Inflammatory macrophage treated with lipopolysaccharide for 4 hours (primary cell): ENCODE measurements at regions not wholly inside any gene's neighbourhood (a gene's known extent, or its start where the extent isn't known, plus 50 kb on each side); places are given as distances from the start of the nearest gene placed in this dataset.
"Not testable (repeated sequence)": the region's sequence is repeated elsewhere in the genome, so short reads cannot be mapped to it uniquely, and the experiment has no call there.

Source experiments
- DNase-seq: peaks from one replicate; pipeline ENCODE4 v3.0.0-alpha.2; 2020

DNA sequence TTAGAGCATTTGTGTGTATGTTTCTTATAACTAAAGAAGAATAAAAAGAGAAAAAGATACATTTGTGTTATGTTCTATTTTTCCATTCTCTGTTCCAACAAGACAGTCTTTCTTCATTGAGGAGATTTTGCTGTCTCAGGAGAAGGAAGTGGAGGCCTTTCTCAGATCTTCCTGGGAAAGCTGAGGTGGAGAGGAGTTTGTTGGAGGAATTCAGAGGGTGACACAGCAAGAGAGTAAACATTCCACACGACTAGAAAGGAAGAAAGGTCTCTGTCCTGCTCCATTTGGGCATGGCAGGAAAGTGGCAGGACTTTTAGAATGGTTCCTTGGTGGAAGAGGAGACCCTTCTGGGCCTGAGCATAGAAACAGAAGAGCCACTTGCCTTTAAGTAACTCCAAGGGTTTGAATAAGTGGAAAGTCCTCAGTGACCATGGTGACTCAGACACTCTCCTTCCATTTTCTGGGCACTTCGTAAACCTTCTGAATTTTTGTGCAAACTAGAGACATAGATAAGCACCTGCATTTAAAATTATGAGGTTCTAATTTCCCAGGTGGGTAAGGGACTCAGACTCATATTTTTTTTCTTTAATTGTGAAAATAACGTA lies 52.3 kb upstream of the COL5A2 start:
- DNase-seq, result no peak

DNA sequence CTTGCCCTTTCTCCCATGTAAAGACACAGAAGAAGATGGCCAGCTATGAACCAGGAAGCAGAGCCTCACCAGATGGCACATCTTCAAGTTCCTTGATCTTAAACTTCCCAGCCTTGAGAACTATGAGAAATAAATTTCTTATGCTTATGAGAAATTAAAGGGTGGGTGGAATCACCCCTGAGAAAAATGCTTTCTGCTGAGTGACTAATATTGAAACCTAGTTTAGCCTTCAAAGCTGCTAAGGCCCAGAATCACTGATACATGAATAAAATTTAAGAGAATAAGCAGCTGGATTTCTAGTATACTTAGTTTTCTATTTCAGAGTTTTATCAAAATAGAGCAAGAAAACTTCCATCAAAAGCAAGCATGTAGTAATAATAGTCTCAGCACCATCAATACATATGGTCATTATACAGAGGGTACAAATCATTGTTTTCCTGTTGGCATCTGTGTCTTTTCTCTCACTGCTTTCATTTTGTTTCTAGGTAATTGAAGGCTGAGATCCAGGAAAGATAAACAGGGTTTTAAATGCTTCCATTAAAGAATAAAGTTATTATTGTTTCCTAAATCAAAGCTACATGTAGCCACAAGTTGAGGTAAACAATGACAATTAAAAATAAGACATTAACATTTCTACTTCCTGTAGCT lies 53.3 kb upstream of the COL5A2 start:
- no peak for DNase-seq

DNA sequence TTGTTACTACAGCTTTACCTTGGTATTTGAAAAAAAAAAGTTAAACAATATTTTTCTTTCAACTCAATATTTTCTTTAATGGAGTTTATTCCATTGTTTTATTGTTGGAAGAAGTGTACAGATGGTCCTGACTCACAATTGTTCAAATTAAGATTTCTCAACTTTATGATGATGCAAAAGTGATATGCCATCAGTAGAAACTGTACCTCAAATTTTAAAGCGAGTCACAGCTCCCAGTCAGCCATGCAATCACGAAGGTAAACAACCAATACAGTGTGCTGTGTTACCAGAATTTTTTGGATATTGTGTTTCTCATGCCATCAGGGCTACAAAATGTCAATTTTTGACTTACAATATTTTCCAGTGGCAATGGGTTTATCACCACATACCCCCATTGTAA lies 54.0 kb upstream of the COL5A2 start:
- no peak for DNase-seq

DNA sequence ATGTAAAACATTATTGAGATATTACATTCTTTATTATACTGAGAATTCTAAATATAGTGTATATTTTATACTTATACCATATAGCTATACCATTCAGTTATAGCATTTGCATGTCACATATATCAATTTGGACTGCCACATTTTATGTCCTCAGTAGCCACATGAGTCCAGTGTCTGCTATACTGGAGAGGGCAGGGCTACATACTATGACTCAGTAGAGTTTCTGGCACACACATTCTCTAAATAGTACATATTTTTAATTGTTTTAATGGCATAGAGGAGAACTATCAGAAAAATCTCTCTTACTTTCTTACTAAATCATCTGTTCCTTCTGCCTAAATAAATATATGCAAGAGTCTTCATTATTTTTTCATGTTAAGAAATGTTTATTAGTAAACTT lies 55.4 kb upstream of the COL5A2 start:
- no peak for DNase-seq

DNA sequence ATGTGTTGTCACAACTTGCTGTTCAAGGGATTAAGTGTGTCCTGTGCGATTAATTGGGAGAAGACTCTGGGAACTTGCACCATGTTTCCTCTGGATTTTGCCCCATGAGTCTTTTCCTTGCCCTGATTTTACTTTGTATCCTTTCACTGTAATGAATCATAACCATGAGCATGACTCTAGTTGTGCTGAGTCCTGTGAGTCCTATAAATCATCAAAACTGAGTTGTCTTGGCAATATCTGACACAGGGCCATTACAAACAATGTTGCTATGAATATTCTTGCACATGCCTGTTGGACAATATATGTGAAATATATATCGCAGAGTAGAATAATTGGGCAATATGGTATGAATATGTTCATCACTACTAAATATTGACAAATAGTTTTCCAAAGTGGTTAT lies 56.5 kb upstream of the COL5A2 start:
- DNase-seq, result no peak

DNA sequence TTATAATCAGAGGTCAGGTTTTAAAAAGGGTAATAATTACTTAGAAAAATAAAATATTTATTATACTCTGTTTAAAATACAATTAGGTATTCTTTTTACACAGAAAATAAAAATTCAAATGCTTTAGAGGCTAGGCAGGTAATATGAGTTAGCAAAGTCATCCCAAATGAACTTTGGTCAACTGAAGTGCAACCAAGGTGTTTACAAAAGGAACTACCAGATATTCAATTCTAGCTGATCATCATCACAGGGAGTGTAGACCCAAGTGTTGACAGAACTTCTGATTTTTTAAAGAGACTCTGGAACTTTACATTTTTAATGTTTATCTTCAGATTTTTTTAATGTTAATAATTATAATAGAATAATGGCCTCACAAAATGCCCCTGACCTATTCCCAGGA lies 59.3 kb upstream of the COL5A2 start:
- DNase-seq, result no peak

DNA sequence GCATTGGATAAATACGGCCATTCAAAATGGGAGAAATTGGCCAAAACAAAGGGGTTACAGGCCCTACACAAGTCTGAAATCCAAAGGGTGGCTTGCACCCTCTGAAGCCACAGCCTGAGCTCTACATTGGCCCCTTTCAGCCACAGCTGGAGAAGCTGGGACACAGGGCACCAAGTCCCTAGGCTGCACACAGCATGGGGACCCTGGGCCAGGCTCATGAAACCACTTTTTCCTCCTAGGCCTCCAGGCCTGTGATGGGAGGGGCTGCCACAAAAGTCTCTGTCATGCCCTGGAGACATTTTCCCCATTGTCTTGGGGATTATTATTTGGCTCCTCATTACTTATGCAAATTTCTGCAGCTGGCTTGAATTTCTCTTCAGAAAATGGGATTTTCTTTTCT lies 64.3 kb upstream of the COL5A2 start:
- not testable (repeated sequence) for DNase-seq

DNA sequence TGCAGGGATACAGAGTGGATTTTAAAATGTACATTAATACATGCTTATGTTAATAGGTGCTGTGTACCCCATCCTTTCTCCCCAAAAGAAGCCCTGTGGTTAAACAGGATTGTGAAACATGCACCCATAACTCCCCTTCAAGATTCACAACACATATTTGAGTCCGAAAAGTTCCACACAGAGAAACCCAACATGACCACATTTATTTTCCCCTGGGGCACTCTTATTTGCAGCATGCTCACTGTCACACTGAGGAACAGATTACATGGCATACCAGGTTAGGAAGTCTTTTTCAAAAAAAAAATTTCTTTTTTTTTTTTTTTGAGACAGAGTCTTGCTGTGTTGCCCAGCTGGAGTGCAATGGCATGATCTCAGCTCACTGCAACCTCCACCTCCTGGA lies 67.7 kb upstream of the COL5A2 start:
- DNase-seq, result no peak

DNA sequence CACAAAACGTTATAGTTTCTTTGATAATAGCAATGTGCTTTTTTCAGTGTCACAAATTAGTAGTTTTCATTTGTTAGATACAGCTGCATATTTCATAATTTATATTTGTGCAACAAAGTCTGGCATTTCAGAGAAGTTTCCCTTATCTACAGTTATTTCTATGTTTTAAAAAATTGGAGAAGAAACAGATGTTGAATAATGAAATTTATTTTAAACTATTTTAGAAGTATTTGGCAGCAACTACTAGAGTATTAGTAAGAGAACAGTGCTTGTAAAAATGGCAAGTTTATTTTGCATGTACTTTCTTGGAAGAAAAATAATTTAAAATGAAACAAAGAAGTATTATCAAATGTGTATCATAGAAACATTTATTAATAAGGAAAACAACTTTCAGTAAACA lies 68.6 kb upstream of the COL5A2 start:
- DNase-seq, result no peak

DNA sequence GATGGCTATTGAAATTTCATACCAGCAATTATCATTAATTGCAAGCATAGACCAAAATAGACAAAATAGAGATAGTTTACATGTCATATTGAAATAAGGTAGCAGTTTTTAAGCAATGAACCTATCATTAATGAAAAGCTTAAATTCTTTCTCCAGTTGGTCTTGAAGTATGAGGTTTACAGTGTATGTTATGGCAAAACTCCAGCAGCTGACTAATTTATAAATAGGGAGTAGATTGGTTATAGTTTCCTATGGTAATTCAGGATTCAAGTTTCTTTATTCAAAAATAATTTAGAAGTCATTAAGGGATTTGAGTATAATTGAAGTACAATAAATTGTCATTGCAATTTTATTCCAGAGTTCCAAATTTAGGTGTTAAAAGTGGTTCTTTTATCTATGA lies 69.6 kb upstream of the COL5A2 start:
- DNase-seq, result no peak

DNA sequence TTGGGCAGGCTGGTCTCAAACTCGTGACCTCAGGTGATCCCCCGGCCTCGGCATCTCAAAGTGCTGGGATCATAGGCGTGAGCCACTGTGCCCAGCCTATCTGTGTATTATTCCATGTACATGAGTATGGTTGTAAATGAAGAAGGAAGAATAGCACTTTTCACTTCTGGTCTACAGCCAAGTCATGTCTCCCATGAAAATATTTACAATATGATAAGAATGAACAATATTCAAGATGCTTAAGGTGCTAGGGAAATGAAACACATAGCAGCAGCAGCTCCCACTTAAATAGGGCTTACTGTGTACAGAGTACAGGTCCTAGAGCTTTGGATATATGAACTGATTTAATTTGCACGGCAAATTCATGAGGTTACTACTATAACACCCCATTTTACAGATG lies 70.3 kb upstream of the COL5A2 start:
- no peak for DNase-seq

DNA sequence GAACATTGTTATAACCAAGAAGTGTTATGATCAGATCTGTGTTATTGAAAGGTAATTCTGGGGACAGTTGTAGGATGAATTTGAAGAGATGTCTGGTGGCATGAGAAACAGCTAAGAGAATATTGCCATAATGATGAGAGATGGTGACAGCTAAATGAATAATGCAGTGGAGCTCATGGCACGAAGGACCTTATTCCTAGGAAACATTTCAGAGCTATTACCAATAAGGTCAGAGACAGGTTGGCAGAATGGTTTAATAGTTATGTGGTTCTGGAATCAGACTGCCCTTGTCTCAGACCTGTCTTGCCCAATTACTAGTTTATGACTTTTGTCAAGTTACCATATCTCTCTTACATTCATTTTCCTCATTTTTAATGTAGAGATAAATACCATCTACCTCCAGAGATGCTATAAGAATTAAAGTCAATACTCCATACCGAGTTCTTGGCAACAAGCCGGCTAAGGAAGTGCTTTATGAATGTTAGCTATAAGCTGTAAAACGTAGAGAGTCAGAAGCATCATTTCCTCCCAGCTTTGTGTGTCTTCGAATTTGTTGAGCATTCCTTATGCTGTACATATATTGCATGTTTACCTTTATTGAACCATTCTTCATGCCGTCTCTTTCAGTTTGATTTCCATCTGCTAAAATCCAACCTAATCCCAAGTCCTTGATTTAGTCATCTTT lies 73.6 kb upstream of the COL5A2 start:
- DNase-seq, result no peak

DNA sequence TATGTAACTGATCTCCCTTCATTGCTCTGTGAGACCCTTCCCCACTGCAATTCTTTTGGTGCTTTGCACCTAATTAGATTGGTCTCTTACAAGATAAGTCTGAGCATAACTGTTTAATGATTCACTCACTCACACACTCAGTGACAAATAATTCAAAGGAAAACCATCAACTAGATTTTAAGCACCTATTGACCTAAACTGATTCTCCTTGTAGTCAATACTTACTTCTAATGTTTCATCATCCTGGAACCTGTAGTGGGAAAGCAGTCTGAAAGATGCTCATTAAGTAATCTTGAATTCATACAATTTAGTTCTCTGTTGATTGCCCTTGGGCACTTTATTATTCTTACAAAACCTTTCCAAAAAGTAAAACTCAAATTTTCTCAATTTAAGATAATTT lies 74.3 kb upstream of the COL5A2 start:
- no peak for DNase-seq

DNA sequence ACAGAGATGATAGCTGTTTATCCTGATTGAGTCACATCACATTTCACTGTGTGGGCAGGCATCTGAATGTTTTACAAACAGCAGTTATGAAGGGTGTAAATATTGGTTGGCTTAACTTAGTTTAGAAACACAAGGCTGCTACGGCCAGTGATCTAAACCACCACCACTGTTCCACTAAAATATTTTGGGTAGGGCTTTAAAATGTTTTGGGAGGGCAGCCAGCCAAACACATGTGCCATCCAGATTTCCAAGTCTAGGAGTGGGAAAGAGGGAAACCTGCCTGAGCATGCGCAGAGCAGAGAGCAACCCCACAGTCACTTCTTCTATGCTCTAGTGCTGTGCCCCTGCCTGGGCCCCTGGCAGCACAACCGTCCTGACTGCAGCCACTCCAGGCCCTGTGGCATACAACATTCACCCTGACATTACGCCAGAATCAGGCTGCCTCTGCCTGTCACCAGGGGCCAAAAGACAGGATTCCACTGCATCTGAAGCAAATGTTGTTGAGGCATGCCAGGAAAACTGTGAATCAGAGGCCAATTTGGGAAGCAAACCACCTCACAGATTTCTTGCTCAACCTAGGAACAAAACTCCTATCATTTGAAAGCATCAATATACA lies 74.8 kb upstream of the COL5A2 start:
- no peak for DNase-seq

DNA sequence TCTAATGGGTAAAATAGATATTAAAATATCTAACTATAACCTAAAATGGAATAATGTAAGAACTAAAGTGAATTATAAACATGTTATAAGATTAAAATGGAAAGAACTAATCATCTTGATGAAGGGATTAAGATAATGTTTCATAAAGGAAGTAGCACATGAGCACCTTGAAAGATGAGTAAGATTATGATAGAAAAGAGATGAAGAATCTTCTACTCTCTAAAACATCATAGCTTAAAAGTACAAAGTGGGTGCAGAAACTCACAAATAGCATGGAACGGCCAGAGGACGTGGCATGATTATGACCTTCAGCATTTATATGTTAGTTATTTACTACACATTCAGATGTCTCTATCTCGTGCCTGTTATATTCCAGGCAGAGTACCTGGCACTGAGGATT lies 76.2 kb upstream of the COL5A2 start:
- no peak for DNase-seq

DNA sequence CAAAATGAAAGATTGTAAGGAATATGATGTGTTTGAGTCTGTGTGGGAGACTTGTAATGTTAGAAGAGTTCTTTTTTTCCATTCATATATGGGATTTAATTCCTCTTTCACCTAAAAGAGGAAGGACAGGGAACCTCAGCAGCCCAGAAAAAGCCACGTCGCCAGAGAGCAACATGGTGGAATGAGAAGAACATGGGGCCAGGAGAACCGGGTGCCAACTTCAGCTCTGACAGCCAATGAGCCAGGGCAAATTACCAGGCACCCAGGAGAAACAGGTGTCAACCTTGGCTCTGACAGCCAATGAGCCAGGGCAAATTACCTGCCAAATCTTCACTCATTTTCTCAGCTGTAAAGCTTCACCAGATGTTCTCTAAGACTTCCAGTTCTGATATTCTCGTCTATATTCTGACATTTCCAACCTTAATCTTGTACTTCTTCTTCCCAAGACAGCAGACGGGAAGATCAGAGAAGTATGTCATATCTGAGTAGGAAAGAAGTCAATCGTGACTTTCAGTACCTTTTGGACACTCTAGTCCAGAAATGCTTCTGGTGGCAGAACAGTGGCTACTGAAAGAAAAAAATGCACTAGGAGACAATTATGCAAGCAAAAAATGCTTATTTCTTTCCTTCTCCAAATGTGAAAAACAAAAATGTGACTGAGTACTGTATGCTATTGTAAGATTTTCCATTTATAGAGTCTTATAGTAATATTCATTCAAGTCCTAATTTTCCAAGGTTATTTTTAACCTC lies 79.2 kb upstream of the COL5A2 start:
- no peak for DNase-seq

DNA sequence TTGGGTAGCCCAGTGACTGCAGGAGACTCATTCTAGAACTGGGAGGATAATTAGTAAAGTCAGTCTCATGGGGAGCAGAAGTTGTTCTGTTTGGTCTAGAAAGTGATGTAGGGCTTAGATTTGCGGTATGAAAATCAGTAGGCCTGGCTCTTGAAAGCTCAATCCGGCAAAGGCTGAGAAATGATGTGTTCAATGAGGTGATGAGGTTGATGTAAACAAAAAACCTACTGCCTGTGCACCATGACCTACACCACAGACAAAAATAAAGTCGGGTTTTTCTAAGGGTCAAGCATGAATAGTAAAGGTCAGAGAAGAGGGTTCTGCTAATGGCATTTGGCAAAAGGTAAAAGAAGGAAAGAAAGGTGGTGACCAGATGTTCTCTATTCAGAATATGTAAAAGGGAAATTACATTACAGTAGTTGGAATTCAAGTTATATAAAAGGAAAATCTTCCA lies 80.8 kb upstream of the COL5A2 start:
- DNase-seq, result no peak

DNA sequence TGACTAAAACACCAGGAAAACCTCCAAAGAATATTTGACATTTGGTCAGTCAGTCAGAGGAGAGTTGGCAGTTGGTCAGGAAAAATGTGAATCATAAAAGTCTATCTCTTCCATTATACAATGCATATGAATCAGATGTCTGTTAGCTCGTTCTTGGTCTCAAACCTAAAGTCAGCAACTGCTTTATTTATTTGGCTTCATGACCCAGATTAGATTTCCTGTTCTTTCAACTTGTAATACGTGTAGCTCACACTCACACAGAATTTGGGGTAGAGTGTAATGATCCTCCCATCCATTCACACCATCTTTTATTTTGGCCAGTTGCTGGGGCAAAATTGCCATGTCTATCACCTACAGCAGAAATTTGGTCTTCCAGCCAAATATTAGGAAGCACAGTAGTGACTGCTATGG lies 81.9 kb upstream of the COL5A2 start:
- DNase-seq, result no peak

DNA sequence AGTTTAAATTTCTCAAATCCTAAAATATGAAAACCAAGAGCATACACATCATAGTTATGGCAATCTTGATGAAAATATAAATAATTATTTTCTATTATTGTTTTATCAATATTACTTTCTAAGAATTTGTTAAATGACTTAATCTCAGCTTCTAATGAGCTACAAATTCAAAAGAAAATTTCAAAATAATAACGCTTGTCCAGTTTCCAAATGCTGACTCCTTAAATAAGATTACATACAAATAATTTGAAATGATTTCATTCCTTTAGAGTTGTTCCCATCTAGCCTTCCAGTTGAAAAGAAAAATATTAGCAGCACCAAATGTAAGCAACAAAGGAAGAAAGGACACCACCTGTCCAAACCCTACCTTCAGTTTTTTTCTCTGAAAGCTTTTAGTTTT lies 82.4 kb upstream of the COL5A2 start:
- no peak for DNase-seq

DNA sequence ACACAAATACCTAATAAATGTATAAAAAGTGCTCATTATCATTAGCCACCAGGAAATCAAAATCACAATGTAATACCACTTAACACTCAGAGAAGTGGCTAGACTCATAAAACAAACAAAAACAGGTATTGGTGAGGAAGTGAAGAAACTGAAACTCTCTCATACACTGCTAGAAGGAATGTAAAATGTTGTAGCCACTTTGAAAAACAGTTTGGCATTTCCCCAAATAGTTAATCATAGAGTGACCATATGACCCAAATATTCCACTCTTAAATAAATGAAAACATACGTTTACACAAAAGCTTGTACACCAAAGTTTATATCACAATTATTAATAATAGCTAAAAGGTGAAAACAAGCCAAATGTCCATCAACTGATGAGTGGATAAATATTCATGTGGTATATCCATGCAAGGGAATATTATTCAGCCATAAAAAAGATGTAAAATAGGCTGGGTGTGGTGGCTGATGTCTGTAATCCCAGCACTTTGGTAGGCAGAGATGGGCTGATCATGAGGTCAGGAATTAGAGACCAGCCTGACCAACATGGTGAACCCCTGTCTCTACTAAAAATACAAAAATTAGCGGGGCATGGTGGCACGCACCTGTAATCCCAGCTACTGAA lies 86.2 kb upstream of the COL5A2 start:
- no peak for DNase-seq

DNA sequence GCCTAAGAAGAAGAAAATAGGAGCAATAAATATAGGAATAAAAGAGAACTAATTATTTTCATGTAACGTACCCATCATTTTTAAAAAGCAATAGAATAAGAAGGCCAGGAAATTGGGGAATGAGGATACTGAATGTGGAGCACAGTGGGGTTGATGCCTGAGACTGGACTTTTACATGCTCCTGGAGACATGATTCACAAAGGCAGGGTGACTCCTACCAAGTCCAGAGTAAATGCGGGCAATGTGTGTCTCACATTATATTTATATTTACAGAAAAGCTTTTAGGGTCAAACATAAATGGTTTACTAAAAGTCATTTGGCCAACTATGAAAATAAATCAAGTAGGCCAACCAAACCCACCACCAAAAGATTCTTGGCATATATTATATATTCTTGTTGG lies 87.9 kb upstream of the COL5A2 start:
- no peak for DNase-seq

DNA sequence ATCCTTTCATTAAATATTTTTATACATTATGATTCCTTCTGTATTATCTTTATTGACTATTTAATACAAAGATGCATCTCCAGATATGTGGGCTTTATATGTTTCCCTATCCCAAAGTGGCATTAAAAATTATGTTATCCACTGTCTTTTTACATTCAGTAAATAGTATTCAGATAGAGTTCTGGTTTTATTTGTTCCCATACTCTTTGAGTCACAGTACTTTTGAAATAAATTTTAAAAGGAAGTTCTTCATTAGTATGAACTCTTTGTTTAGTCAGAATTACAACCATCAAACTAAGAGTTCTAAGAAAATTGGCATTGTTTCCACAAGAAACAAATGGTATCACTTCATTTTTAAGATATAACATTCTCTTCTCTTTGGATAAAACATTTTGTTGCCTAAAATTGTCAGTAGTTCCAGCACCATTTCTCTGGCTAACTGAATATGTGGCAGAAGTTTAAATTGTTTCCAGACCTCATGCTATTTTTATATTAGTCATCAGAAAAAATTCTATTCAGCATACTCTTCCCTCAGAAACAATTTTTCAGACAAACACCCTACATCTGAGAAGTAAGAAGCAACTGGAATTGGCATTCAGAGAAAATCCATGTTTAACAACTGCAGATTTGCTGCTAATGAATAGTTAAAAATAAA lies 88.5 kb upstream of the COL5A2 start:
- DNase-seq, result no peak
